Liver (tissue), 2 donors: ENCODE measurements at regions not wholly inside any gene's neighbourhood (a gene's known extent, or its start where the extent isn't known, plus 50 kb on each side); places are given as distances from the start of the nearest gene placed in this dataset.
"Not testable (repeated sequence)": the region's sequence is repeated elsewhere in the genome, so short reads cannot be mapped to it uniquely, and the experiment has no call there.

Experiments used
- TF ChIP-seq, protein P1 (sequence below): fragments of 150-350 bp; IDR thresholded peaks from 2 replicates; pipeline ENCODE4 v1.5.1; 2017; ENCODE audit warnings: improper control_type of control experiment, low read depth, low read length; ENCODE audit not compliant: missing input control
- TF ChIP-seq, protein P2 (sequence below): IDR thresholded peaks from 2 replicates; pipeline ENCODE4 v1.6.1; 2016; ENCODE audit warnings: antibody characterized with exemption
- donor health status: healthy.

DNA sequence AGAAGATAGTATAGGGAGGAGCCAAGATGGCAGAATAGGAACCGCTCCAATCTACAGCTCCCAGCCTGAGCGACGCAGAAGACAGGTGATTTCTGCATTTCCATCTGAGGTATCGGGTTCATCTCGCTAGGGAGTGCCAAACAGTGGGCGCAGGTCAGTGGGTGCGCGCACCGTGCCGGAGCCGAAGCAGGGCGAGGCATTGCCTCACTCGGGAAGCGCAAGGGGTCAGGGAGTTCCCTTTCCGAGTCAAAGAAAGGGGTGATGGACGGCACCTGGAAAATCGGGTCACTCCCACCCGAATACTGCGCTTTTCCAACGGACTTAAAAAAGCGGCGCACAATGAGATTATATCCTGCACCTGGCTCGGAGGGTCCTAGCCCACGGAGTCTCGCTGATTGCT lies 201.2 kb downstream of the CETN3 start:
- TF ChIP-seq, protein P1, sequence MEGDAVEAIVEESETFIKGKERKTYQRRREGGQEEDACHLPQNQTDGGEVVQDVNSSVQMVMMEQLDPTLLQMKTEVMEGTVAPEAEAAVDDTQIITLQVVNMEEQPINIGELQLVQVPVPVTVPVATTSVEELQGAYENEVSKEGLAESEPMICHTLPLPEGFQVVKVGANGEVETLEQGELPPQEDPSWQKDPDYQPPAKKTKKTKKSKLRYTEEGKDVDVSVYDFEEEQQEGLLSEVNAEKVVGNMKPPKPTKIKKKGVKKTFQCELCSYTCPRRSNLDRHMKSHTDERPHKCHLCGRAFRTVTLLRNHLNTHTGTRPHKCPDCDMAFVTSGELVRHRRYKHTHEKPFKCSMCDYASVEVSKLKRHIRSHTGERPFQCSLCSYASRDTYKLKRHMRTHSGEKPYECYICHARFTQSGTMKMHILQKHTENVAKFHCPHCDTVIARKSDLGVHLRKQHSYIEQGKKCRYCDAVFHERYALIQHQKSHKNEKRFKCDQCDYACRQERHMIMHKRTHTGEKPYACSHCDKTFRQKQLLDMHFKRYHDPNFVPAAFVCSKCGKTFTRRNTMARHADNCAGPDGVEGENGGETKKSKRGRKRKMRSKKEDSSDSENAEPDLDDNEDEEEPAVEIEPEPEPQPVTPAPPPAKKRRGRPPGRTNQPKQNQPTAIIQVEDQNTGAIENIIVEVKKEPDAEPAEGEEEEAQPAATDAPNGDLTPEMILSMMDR: not testable (repeated sequence)
- TF ChIP-seq, protein P2, sequence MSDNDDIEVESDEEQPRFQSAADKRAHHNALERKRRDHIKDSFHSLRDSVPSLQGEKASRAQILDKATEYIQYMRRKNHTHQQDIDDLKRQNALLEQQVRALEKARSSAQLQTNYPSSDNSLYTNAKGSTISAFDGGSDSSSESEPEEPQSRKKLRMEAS: not testable (repeated sequence)
